Liver (tissue), 8 donors: ENCODE measurements at regions not wholly inside any gene's neighbourhood (a gene's known extent, or its start where the extent isn't known, plus 50 kb on each side); places are given as distances from the start of the nearest gene placed in this dataset.
A peak's percentile ranks its signal among the peaks of the same experiment; 100 is the strongest.

Experiments used
- DNase-seq: peaks from one replicate; pipeline ENCODE4 v3.0.0-alpha.2; 2017; ENCODE audit warnings: low spot score
- H3K27ac ChIP-seq, 2 donors: one replicate each; pipeline ENCODE4 v1.7.0; 2013; ENCODE audit warnings: inconsistent platforms in 2 of 2, low read length in 2 of 2, control low read depth in 1 of 2, low read depth in 1 of 2, mild to moderate bottlenecking in 1 of 2
- H3K27me3 ChIP-seq, 4 donors: one replicate each; pipeline versions ENCODE4 v1.6.1 to v1.7.0; 2013; ENCODE audit warnings: low read length in 3 of 4, inconsistent platforms in 1 of 4, mild to moderate bottlenecking in 1 of 4, moderate library complexity in 1 of 4; ENCODE audit not compliant: control insufficient read depth in 4 of 4, insufficient read depth in 4 of 4
- H3K36me3 ChIP-seq, 4 donors: one replicate each; pipeline versions ENCODE4 v1.6.1 to v1.7.0; 2013; ENCODE audit warnings: low read length in 3 of 4, mild to moderate bottlenecking in 3 of 4, low read depth in 1 of 4, moderate library complexity in 1 of 4; ENCODE audit not compliant: control insufficient read depth in 4 of 4, insufficient read depth in 3 of 4
- H3K4me1 ChIP-seq, 4 donors: one replicate each; pipeline versions ENCODE4 v1.6.1 to v1.7.0; 2013; ENCODE audit warnings: low read length in 3 of 4, mild to moderate bottlenecking in 3 of 4, moderate library complexity in 1 of 4; ENCODE audit not compliant: control insufficient read depth in 4 of 4, insufficient read depth in 4 of 4
- H3K4me3 ChIP-seq, 3 donors: one replicate each; pipeline versions ENCODE4 v1.6.1 to v1.7.0; 2013; ENCODE audit warnings: low read length in 3 of 3, control low read depth in 1 of 3, low read depth in 1 of 3, mild to moderate bottlenecking in 1 of 3
- H3K9ac ChIP-seq, 2 donors: one replicate each; pipeline ENCODE4 v1.7.0; 2013; ENCODE audit warnings: low read length in 2 of 2, mild to moderate bottlenecking in 2 of 2, moderate library complexity in 2 of 2, control low read depth in 1 of 2, low read depth in 1 of 2
- H3K9me3 ChIP-seq, 4 donors: one replicate each; pipeline versions ENCODE4 v1.6.1 to v1.7.0; 2013; ENCODE audit warnings: low read length in 3 of 4; ENCODE audit not compliant: control insufficient read depth in 4 of 4
- ATF3 ChIP-seq: IDR thresholded peaks from 2 replicates; pipeline ENCODE4 v1.6.1; 2016; ENCODE audit warnings: antibody characterized with exemption
- EGR1 ChIP-seq, 2 donors: IDR thresholded peaks; 2 replicates each; pipeline ENCODE4 v1.6.1; 2016 to 2018; ENCODE audit warnings: antibody characterized with exemption in 2 of 2, low read depth in 2 of 2
- FOXA1 ChIP-seq: IDR thresholded peaks from 2 replicates; pipeline ENCODE4 v1.6.1; 2016; ENCODE audit warnings: antibody characterized with exemption
- FOXA2 ChIP-seq: IDR thresholded peaks from 2 replicates; pipeline ENCODE4 v1.6.1; 2016; ENCODE audit warnings: antibody characterized with exemption
- GABPA ChIP-seq, 2 donors: IDR thresholded peaks in 1 of 2; conservative IDR thresholded peaks in 1 of 2; 2 replicates each; pipeline ENCODE4 v1.6.1; 2016; ENCODE audit warnings: antibody characterized with exemption in 2 of 2, mild to moderate bottlenecking in 1 of 2, moderate library complexity in 1 of 2
- HNF4A ChIP-seq, 2 donors: conservative IDR thresholded peaks; 2 replicates each; pipeline ENCODE4 v1.6.1; 2016; ENCODE audit warnings: antibody characterized with exemption in 2 of 2, mild to moderate bottlenecking in 2 of 2
- HNF4G ChIP-seq: IDR thresholded peaks from 2 replicates; pipeline ENCODE4 v1.6.1; 2016; ENCODE audit warnings: antibody characterized with exemption
- JUND ChIP-seq, 2 donors: IDR thresholded peaks; 2 replicates each; pipeline ENCODE4 v1.6.1; 2016; ENCODE audit warnings: antibody characterized with exemption in 2 of 2
- NR2F2 ChIP-seq: IDR thresholded peaks from 2 replicates; pipeline ENCODE4 v1.6.1; 2016; ENCODE audit warnings: antibody characterized with exemption
- RAD21 ChIP-seq, 2 donors: IDR thresholded peaks; 2 replicates each; pipeline ENCODE4 v1.6.1; 2016; ENCODE audit warnings: antibody characterized with exemption in 2 of 2, mild to moderate bottlenecking in 2 of 2
- RXRA ChIP-seq, 2 donors: IDR thresholded peaks; 2 replicates each; pipeline ENCODE4 v1.6.1; 2017 to 2018; ENCODE audit warnings: antibody characterized with exemption in 2 of 2, mild to moderate bottlenecking in 1 of 2
- SP1 ChIP-seq: IDR thresholded peaks from 2 replicates; pipeline ENCODE4 v1.6.1; 2018; ENCODE audit warnings: antibody characterized with exemption, mild to moderate bottlenecking
- TAF1 ChIP-seq: conservative IDR thresholded peaks from 2 replicates; pipeline ENCODE4 v1.6.1; 2016; ENCODE audit warnings: antibody characterized with exemption, mild to moderate bottlenecking
- YY1 ChIP-seq: IDR thresholded peaks from 2 replicates; pipeline ENCODE4 v1.6.1; 2016; ENCODE audit warnings: antibody characterized with exemption, mild to moderate bottlenecking
- ZBTB33 ChIP-seq: IDR thresholded peaks from 2 replicates; pipeline ENCODE4 v1.6.1; 2016; ENCODE audit warnings: antibody characterized with exemption
- WGBS: extraction: QIAGEN DNeasy Blood & Tissue Kit; methylation state at CpG from one replicate; pipeline ENCODE4 v1.1.7; 2013; 5-methylcytosine and 5-hydroxymethylcytosine counted together
- TF ChIP-seq, protein P1 (sequence below): IDR thresholded peaks from 2 replicates; pipeline ENCODE4 v1.6.1; 2016; ENCODE audit warnings: antibody characterized with exemption, mild to moderate bottlenecking
- TF ChIP-seq, protein P2 (sequence below): IDR thresholded peaks from 2 replicates; pipeline ENCODE4 v1.6.1; 2016; ENCODE audit warnings: antibody characterized with exemption
- TF ChIP-seq, protein P3 (sequence below): fragments of 150-350 bp; IDR thresholded peaks from 2 replicates; pipeline ENCODE4 v1.5.1; 2017; ENCODE audit warnings: improper control_type of control experiment, low read depth, low read length; ENCODE audit not compliant: missing input control
- donor health status: healthy.
- donor health status: healthy.
- donor health status: healthy.
- donor health status: healthy.
- donor health status: healthy.

GRCh38 chr10:33509231-33509831 lies 174.9 kb upstream of the NRP1 start:
- no peak for DNase-seq
- no peak overlapping the region for H3K4me3 ChIP-seq
- H3K4me1 ChIP-seq = peaks cover 2 to 18% (median 9%) of the 10 kb centered on the region in 4 donors
- no peaks in the 10 kb centered on the region for H3K9me3 ChIP-seq
- WGBS = 51% methylated on average over 7 of the region's 7 CpGs
- TF ChIP-seq TAF1 (no peak), GABPA (IDR thresholded peaks at IDR 0.05 in 1 of 2, conservative IDR thresholded peaks at IDR 0.05 in 1 of 2) (no peak), RAD21 (IDR thresholded peaks at IDR 0.05) (peak in 1 of 2 donors; percentile 21), JUND (IDR thresholded peaks at IDR 0.05) (peak; percentile 89 to 98), FOXA2 (no peak), EGR1 (IDR thresholded peaks at IDR 0.05; ENCODE audit: low read depth in 2 of 2) (no peak), ZBTB33 (no peak), NR2F2 (no peak), HNF4A (conservative IDR thresholded peaks at IDR 0.05) (peak in 1 of 2 donors; percentile 41), HNF4G (no peak), YY1 (no peak), SP1 (no peak), RXRA (IDR thresholded peaks at IDR 0.05) (peak in 1 of 2 donors; percentile 18), FOXA1 (no peak), ATF3 (no peak)
- TF ChIP-seq, protein P1, sequence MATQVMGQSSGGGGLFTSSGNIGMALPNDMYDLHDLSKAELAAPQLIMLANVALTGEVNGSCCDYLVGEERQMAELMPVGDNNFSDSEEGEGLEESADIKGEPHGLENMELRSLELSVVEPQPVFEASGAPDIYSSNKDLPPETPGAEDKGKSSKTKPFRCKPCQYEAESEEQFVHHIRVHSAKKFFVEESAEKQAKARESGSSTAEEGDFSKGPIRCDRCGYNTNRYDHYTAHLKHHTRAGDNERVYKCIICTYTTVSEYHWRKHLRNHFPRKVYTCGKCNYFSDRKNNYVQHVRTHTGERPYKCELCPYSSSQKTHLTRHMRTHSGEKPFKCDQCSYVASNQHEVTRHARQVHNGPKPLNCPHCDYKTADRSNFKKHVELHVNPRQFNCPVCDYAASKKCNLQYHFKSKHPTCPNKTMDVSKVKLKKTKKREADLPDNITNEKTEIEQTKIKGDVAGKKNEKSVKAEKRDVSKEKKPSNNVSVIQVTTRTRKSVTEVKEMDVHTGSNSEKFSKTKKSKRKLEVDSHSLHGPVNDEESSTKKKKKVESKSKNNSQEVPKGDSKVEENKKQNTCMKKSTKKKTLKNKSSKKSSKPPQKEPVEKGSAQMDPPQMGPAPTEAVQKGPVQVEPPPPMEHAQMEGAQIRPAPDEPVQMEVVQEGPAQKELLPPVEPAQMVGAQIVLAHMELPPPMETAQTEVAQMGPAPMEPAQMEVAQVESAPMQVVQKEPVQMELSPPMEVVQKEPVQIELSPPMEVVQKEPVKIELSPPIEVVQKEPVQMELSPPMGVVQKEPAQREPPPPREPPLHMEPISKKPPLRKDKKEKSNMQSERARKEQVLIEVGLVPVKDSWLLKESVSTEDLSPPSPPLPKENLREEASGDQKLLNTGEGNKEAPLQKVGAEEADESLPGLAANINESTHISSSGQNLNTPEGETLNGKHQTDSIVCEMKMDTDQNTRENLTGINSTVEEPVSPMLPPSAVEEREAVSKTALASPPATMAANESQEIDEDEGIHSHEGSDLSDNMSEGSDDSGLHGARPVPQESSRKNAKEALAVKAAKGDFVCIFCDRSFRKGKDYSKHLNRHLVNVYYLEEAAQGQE = no peak
- TF ChIP-seq, protein P2, sequence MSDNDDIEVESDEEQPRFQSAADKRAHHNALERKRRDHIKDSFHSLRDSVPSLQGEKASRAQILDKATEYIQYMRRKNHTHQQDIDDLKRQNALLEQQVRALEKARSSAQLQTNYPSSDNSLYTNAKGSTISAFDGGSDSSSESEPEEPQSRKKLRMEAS = no peak
- TF ChIP-seq, protein P3, sequence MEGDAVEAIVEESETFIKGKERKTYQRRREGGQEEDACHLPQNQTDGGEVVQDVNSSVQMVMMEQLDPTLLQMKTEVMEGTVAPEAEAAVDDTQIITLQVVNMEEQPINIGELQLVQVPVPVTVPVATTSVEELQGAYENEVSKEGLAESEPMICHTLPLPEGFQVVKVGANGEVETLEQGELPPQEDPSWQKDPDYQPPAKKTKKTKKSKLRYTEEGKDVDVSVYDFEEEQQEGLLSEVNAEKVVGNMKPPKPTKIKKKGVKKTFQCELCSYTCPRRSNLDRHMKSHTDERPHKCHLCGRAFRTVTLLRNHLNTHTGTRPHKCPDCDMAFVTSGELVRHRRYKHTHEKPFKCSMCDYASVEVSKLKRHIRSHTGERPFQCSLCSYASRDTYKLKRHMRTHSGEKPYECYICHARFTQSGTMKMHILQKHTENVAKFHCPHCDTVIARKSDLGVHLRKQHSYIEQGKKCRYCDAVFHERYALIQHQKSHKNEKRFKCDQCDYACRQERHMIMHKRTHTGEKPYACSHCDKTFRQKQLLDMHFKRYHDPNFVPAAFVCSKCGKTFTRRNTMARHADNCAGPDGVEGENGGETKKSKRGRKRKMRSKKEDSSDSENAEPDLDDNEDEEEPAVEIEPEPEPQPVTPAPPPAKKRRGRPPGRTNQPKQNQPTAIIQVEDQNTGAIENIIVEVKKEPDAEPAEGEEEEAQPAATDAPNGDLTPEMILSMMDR = no peak
- H3K36me3 ChIP-seq = no peaks in the 10 kb centered on the region
- no peaks in the 10 kb centered on the region for H3K27me3 ChIP-seq
- no peak overlapping the region for H3K9ac ChIP-seq
- no peak overlapping the region for H3K27ac ChIP-seq
